ENCODE measurements at regions not wholly inside any gene's neighbourhood (a gene's known extent, or its start where the extent isn't known, plus 50 kb on each side); places are given as distances from the start of the nearest gene placed in this dataset.

- no peak for TF ChIP-seq EZH2phosphoT487 (IDR thresholded peaks at IDR 0.05; ENCODE audit: borderline replicate concordance, low read depth, low read length)
- no peak for TF ChIP-seq CTCF (conservative IDR thresholded peaks at IDR 0.05; ENCODE audit: low read length)
- DNase-seq (ENCODE audit: low spot score): no peak
- CTCF ChIA-PET (ENCODE audit: unreplicated experiment): no interaction called here
- H3K9me2 ChIP-seq (ENCODE audit: insufficient read depth, low read length): no peaks in the 10 kb centered on the region
- no peak overlapping the region for H3K4me2 ChIP-seq (ENCODE audit: low read length)
- no peaks in the 10 kb centered on the region for H4K20me1 ChIP-seq (ENCODE audit: insufficient read depth, low read length)
- no peaks in the 10 kb centered on the region for H3K36me3 ChIP-seq (ENCODE audit: insufficient read depth, low read length)
- H3K27ac ChIP-seq (ENCODE audit: low read depth, low read length, poor library complexity, severe bottlenecking): no peak overlapping the region
- no peak overlapping the region for H3K4me3 ChIP-seq (ENCODE audit: low read depth, low read length, poor library complexity, severe bottlenecking)
- intact Hi-C loops (cut with micrococcal nuclease; ENCODE audit: unreplicated experiment): no loop called here
- H3K4me1 ChIP-seq (ENCODE audit: insufficient read depth, low read length, poor library complexity, severe bottlenecking): no peaks in the 10 kb centered on the region
- POLR2A ChIA-PET: no interaction called here
- H2AFZ ChIP-seq (ENCODE audit: low read length): no peak overlapping the region
- no peaks in the 10 kb centered on the region for H3K9me3 ChIP-seq (ENCODE audit: low read length)
- no TSS peak for BruUV-seq (replicated peaks)
- H3K79me2 ChIP-seq (ENCODE audit: insufficient read depth, low read depth, low read length): no peaks in the 10 kb centered on the region
Observed at GRCh38 chr3:80994767-80995166, 766.7 kb downstream of the GBE1 start.

- no TSS peak for BruUV-seq (replicated peaks)
Observed at GRCh38 chr3:80994085-80994665, 767.3 kb downstream of the GBE1 start.

More at GRCh38 chr3:80994085-80994665, 767.3 kb downstream of the GBE1 start:
- H3K36me3 ChIP-seq (ENCODE audit: insufficient read depth, low read length): no peaks in the 10 kb centered on the region
- CTCF ChIA-PET (ENCODE audit: unreplicated experiment): no interaction called here
- DNase-seq (ENCODE audit: low spot score): no peak
- H3K4me2 ChIP-seq (ENCODE audit: low read length): no peak overlapping the region
- H3K9me2 ChIP-seq (ENCODE audit: insufficient read depth, low read length): no peaks in the 10 kb centered on the region
- no peak overlapping the region for H3K4me3 ChIP-seq (ENCODE audit: low read depth, low read length, poor library complexity, severe bottlenecking)
- no peaks in the 10 kb centered on the region for H3K9me3 ChIP-seq (ENCODE audit: low read length)
- no peaks in the 10 kb centered on the region for H3K79me2 ChIP-seq (ENCODE audit: insufficient read depth, low read depth, low read length)
- H3K4me1 ChIP-seq (ENCODE audit: insufficient read depth, low read length, poor library complexity, severe bottlenecking): no peaks in the 10 kb centered on the region
- no peak overlapping the region for H2AFZ ChIP-seq (ENCODE audit: low read length)
- no peaks in the 10 kb centered on the region for H4K20me1 ChIP-seq (ENCODE audit: insufficient read depth, low read length)
- intact Hi-C loops (cut with micrococcal nuclease; ENCODE audit: unreplicated experiment): no loop called here
- POLR2A ChIA-PET: no interaction called here
- H3K27ac ChIP-seq (ENCODE audit: low read depth, low read length, poor library complexity, severe bottlenecking): no peak overlapping the region
- no peak for TF ChIP-seq EZH2phosphoT487 (IDR thresholded peaks at IDR 0.05; ENCODE audit: borderline replicate concordance, low read depth, low read length)
- no peak for TF ChIP-seq CTCF (conservative IDR thresholded peaks at IDR 0.05; ENCODE audit: low read length)
